Activated T-helper 17 cell treated with anti-CD3 and anti-CD28 coated beads, Interleukin-2, amount 50 U/mL, for 72 hours (primary cell): ENCODE measurements at regions not wholly inside any gene's neighbourhood (a gene's known extent, or its start where the extent isn't known, plus 50 kb on each side); places are given as distances from the start of the nearest gene placed in this dataset.

Experiments
- ATAC-seq: fragments of 150-1000 bp; cut with Tn5 transposase; replicated peaks from 2 replicates; pipeline ENCODE4 v1.10.0; 2021; ENCODE audit warnings: mild to moderate bottlenecking, moderate library complexity
- H3K27ac Mint-ChIP-seq: one replicate; pipeline ENCODE4 v1.8.0; 2022; ENCODE audit warnings: mixed read lengths
- H3K27me3 Mint-ChIP-seq: one replicate; pipeline ENCODE4 v1.8.0; 2022; ENCODE audit warnings: mixed read lengths
- H3K36me3 Mint-ChIP-seq: one replicate; pipeline ENCODE4 v1.8.0; 2022; ENCODE audit warnings: low read depth, mild to moderate bottlenecking, mixed read lengths
- H3K4me1 Mint-ChIP-seq: one replicate; pipeline ENCODE4 v1.8.0; 2022; ENCODE audit warnings: mixed read lengths
- H3K4me3 Mint-ChIP-seq: one replicate; pipeline ENCODE4 v1.8.0; 2022; ENCODE audit warnings: mild to moderate bottlenecking, mixed read lengths
- H3K9me3 Mint-ChIP-seq: one replicate; pipeline ENCODE4 v1.8.0; 2022; ENCODE audit warnings: mixed read lengths

DNA sequence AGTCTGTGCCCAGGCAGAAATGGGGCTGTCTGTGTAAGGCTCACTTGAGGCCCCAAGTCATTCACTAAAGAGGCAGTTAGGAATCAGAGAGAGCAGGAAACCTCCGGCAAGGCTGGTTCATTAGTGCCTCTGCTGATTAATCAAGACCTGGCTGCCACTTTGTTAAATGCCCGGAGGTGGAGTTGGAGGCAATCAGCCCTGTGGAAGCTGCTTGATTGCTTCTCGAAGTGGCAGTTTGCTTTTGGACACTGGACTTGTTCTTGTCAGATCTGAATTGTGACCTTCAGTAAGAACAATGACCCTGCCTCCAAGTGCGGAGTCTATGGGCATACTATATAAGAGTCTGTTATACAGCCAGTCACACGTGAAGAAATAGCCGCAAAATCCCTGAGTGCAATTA is 183.9 kb upstream of the LINC00305 start:
- Mint-ChIP-seq H3K4me1 (no peaks in the 10 kb centered on the region), H3K36me3 (no peaks in the 10 kb centered on the region), H3K4me3 (no peak overlapping the region), H3K27me3 (no peaks in the 10 kb centered on the region), H3K27ac (no peak overlapping the region), H3K9me3 (peaks cover 17% of the 10 kb centered on the region)
- no peak for ATAC-seq

DNA sequence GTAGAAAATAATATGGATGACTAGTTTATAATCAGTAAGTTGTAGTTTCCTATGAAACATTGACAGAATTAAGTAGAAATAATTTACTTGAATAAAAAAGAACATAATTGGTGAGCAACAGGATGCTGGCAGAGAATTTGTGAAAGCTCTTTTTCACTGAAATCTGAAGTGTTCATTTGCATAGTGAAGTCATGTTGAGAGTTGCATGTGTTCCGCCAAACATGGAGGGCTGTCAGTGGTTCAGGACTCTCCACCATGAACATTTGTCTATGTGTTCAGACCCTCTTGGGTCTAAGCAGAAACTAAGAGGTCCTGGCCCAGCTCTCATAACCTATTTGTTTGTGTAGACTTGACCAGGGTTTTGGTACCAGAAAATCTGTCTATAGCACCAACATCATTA is 182.5 kb upstream of the LINC00305 start:
- Mint-ChIP-seq H3K9me3 (peaks cover 19% of the 10 kb centered on the region), H3K4me1 (no peaks in the 10 kb centered on the region), H3K4me3 (no peak overlapping the region), H3K27ac (no peak overlapping the region), H3K27me3 (no peaks in the 10 kb centered on the region), H3K36me3 (no peaks in the 10 kb centered on the region)
- ATAC-seq = no peak

DNA sequence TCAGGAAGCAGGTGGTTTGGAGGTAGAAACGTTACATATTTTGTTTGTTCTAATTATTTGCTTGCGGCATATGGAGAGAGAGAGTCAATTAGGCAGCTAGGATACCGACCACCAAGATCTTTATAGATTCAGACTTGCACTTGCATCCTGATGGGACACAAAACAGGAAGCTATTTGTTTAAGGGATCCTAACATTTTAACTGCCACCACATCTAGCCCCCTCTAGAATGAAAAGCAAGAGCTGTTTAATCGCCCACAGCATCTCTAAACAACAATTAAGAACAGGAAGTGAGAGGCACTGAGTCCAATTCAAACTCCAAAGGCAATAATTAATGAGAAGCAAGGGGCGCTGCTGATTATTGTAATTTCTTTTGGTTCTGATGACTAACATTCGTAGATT is 182.0 kb upstream of the LINC00305 start:
- H3K27ac Mint-ChIP-seq = no peak overlapping the region
- no peak for ATAC-seq
- H3K4me1 Mint-ChIP-seq = no peaks in the 10 kb centered on the region
- H3K27me3 Mint-ChIP-seq = no peaks in the 10 kb centered on the region
- H3K4me3 Mint-ChIP-seq = no peak overlapping the region
- peaks cover 19% of the 10 kb centered on the region for H3K9me3 Mint-ChIP-seq
- H3K36me3 Mint-ChIP-seq = no peaks in the 10 kb centered on the region

DNA sequence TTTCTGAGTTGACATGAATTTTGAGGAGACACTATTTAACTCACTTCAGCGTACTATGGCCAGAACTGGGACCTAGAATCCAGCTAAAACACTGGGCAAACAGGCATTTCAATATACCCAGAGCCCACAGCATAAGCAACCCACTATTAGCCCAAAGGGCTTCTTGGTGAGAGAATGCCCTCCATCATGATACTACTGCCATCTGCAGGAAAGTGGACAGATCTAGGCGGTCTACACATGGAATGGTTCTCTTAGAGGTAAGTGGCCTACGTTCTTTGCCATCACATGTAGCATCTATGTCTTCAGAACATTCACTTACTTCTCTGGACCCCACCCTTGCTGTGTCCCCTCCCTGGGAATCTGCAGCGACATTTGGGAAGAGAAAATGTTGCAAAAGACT is 181.3 kb upstream of the LINC00305 start:
- Mint-ChIP-seq H3K36me3 (no peaks in the 10 kb centered on the region), H3K27ac (no peak overlapping the region), H3K9me3 (peaks cover 17% of the 10 kb centered on the region), H3K27me3 (no peaks in the 10 kb centered on the region), H3K4me1 (no peaks in the 10 kb centered on the region), H3K4me3 (no peak overlapping the region)
- no peak for ATAC-seq

DNA sequence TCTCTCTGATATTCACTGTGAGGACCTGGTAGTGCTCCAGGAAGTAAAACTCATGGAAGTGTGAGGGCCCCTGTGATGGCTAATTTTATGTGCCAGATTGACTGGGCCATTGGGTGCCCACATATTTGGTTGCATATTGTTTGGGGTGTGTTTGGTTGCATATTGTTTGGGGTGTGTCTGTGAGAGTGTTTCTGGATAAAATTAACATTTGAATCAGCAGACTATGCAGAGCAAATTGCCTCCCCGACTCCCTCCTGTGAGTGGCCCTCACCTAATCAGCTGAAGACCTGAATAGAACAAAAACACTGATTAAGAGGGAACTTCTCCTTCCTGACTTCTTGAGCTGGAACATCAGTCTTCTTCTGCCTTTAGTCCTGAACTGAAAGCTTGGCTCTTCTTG is 173.3 kb upstream of the LINC00305 start:
- Mint-ChIP-seq H3K4me3 (no peak overlapping the region), H3K27ac (no peak overlapping the region), H3K4me1 (no peaks in the 10 kb centered on the region), H3K9me3 (peaks cover 8% of the 10 kb centered on the region), H3K36me3 (no peaks in the 10 kb centered on the region), H3K27me3 (no peaks in the 10 kb centered on the region)
- no peak for ATAC-seq

DNA sequence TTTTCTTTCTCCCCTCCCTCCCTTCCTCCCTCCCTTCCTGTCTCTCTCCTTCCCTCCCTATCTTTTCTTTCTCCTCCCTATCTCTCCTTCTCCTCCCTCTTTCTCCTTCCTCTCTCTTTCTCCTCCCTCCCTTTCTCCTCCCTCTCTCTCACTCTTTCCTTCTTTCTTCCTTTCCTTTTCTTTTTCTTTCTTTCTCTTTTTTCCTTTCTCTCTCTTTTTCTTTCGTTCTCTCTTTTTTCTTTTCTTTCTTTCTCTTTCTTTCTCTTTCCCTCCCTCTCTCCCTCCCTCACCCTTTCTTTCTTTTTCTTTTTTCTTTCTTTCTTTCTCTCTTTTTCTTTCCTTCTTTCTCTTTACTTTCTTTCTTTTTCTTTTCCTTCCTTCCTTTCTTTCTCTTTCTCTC is 169.7 kb upstream of the LINC00305 start:
- Mint-ChIP-seq H3K27me3 (no peaks in the 10 kb centered on the region), H3K4me3 (no peak overlapping the region), H3K27ac (no peak overlapping the region), H3K9me3 (peaks cover 13% of the 10 kb centered on the region), H3K36me3 (no peaks in the 10 kb centered on the region), H3K4me1 (no peaks in the 10 kb centered on the region)
- no peak for ATAC-seq

DNA sequence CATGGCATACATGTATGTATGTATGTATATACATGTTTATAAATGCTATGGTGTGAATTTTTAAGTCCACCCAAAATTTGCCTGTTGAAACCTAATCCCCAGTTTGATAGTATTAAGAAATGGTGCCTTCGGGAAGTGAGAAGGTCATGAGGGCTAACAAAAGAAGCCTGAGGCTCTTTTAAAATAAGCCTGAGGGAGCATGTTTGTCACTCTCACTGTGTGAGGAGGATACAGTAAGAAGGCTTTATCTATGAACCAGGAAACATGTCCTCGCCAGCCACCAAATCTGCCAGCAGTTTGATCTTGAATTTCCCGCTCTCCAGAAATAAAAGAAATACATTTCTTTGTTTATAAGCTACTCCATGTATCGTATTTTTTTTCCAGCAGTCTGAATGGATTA is 163.0 kb upstream of the LINC00305 start:
- no peaks in the 10 kb centered on the region for H3K27me3 Mint-ChIP-seq
- H3K4me1 Mint-ChIP-seq = no peaks in the 10 kb centered on the region
- no peak overlapping the region for H3K4me3 Mint-ChIP-seq
- H3K9me3 Mint-ChIP-seq = peaks cover 5% of the 10 kb centered on the region
- no peaks in the 10 kb centered on the region for H3K36me3 Mint-ChIP-seq
- H3K27ac Mint-ChIP-seq = no peak overlapping the region
- ATAC-seq = no peak

DNA sequence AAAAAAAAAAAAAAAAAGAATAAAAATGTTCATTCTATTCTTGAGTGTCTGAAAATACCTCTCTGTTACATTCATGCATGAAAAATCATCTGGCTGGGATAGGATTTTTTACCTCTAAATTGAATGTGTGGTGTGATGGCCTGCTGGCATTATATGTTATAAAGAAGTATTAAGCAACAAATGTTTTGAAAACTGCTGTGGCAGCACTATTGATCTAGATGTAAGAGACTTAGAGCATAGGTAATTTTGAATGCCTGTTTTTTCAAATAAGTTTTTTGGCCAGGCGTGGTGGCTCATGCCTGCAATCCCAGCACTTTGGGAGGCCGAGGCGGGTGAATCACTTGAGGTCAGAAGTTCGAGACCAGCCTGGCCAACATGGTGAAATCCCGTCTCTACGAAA is 147.0 kb upstream of the LINC00305 start:
- H3K27me3 Mint-ChIP-seq = no peaks in the 10 kb centered on the region

DNA sequence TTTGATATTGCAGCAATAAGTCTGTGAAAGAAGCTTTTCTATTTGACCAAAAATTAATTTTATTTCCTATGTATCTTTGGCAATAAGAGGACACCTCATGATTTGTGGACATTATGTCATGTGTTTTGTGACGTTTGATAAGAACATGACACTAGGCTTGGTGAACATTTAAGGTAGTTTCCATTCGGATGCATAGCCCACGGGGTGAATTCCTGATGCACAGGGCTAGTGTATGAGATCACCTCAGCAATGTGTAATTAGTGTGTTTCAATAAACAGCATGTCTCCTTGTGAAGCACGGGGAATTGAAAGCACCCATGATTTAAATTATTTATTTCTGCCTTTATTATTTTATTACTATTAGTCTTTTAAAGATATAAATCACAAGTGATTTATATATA is 146.1 kb upstream of the LINC00305 start:
- no peaks in the 10 kb centered on the region for H3K36me3 Mint-ChIP-seq
- H3K4me1 Mint-ChIP-seq = no peaks in the 10 kb centered on the region
- no peak overlapping the region for H3K4me3 Mint-ChIP-seq
- H3K27ac Mint-ChIP-seq = no peak overlapping the region
- no peaks in the 10 kb centered on the region for H3K27me3 Mint-ChIP-seq
- no peak for ATAC-seq
- H3K9me3 Mint-ChIP-seq = no peaks in the 10 kb centered on the region

More for the DNA sequence above, 147.0 kb upstream of the LINC00305 start:
- Mint-ChIP-seq H3K9me3 (peaks cover 3% of the 10 kb centered on the region), H3K27ac (no peak overlapping the region), H3K4me3 (no peak overlapping the region), H3K36me3 (no peaks in the 10 kb centered on the region), H3K4me1 (no peaks in the 10 kb centered on the region)
- ATAC-seq = no peak

DNA sequence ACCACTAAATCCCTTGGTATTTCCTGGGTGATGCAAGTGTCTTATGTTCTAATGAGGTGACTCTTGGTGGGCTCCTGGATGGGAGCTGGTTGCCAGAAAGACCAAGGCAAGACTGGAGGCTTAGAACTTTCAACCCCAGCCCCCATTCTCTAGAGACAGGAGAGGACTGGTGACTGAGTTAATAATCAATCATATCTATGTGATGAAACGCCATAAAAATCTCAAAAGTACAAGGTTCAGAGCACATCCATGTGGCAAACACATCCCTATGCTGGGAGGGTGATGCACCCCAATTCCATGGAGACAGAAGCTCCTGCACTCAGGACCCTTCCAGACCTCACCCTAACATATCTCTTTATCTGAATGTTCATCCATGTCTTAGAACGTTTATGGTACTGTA is 139.5 kb upstream of the LINC00305 start:
- no peaks in the 10 kb centered on the region for H3K9me3 Mint-ChIP-seq
- no peaks in the 10 kb centered on the region for H3K4me1 Mint-ChIP-seq
- no peaks in the 10 kb centered on the region for H3K36me3 Mint-ChIP-seq
- ATAC-seq = no peak
- no peak overlapping the region for H3K4me3 Mint-ChIP-seq
- no peaks in the 10 kb centered on the region for H3K27me3 Mint-ChIP-seq
- no peak overlapping the region for H3K27ac Mint-ChIP-seq

DNA sequence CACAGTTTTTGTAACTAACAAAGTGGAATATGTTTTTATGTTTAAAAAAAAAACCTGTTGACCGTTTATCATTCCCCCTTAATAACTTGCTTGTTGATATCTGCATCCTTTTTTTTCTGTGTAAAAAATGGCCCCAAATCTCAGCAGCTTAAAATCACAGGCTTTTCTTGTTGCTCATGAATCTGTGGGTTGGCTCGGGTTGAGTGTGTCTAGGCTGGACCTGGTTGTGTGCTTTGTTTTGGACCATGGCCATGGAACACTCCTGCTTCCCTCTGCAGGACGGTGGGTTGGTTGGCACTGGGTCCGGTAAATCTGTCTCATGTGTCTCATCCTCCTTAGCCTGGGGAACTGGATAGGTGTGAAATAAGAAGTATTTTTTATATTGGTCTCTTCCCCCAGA is 139.0 kb upstream of the LINC00305 start:
- Mint-ChIP-seq H3K27ac (no peak overlapping the region), H3K27me3 (no peaks in the 10 kb centered on the region), H3K9me3 (no peaks in the 10 kb centered on the region), H3K4me1 (no peaks in the 10 kb centered on the region), H3K36me3 (no peaks in the 10 kb centered on the region), H3K4me3 (no peak overlapping the region)
- no peak for ATAC-seq

DNA sequence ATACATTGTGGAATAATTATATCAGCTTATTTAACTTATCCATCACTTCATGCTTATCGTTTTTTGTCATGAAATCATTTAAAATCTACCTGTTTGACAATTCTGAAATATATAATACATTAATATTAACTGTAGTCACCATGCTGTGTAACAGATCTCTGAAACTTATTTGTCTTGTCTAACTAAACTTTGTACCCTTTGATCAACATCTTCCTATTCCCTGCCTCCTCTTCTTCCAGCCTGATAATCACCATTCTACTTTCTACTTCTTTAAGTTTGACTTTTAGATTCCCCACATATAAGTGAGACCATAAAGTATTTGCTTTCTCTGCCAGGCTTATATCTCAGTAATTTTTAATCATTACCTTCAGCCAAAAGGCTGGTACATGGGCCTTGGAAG is 134.2 kb upstream of the LINC00305 start:
- no peaks in the 10 kb centered on the region for H3K36me3 Mint-ChIP-seq
- H3K4me3 Mint-ChIP-seq = no peak overlapping the region
- H3K27me3 Mint-ChIP-seq = no peaks in the 10 kb centered on the region
- no peak for ATAC-seq
- no peaks in the 10 kb centered on the region for H3K9me3 Mint-ChIP-seq
- H3K4me1 Mint-ChIP-seq = no peaks in the 10 kb centered on the region
- no peak overlapping the region for H3K27ac Mint-ChIP-seq

DNA sequence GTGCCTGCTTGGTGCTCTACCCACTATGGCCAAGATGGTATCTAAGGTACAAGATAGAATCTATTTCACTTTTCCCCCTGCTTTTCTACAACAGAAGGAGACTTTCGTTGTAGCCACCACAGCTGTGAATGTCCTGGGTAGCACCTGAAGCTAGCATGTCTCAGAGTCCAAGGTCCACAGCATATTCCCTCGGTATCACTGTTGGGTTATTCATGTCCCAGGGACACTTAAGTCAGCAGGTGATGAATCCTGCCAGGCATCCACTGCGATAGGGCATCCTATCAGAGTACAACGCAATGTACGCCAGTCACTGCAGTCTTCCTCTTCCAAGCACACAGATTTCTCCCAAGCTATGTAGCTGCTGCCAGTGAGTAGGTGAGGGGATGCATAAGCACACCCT is 129.1 kb upstream of the LINC00305 start:
- Mint-ChIP-seq H3K27ac (no peak overlapping the region), H3K36me3 (no peaks in the 10 kb centered on the region), H3K4me1 (no peaks in the 10 kb centered on the region), H3K27me3 (no peaks in the 10 kb centered on the region), H3K9me3 (no peaks in the 10 kb centered on the region), H3K4me3 (no peak overlapping the region)
- no peak for ATAC-seq

DNA sequence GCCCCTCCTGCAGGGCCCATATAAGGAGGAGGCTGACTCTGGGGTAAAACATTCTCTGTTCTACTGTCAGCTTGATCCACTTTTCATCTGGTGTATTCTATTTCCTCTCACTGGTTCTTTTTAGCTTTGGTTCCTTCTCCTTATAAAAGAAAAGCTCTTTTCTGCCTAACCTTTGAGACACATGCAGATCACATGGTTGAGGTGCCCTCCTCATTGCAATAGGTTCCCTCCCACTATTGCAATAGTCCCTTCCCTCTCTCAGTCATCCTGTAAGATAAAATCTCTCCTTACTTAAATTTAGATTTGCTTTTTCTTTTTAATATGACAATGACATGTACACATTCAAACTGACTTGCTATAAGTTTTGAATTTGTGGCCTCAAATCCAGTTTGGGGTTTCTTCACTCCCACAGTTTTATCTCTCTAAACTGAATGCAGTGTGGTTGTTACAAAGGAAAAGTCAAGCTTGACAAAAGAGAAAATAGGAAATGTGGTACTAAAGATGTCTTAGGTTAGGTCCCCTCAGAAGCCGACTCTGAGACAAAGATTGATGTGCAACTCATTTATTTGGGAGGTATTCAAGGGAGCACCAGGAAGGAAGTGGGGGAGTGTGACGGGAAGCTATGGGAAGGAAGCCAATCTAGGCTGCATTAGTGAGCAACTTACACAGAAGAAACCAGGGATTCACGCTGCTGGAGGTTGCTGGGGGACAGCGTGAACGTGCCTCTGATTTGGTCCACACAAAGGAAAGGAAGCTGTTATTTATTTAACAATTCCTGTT is 127.6 kb upstream of the LINC00305 start:
- Mint-ChIP-seq H3K4me3 (no peak overlapping the region), H3K4me1 (no peaks in the 10 kb centered on the region), H3K9me3 (no peaks in the 10 kb centered on the region), H3K27ac (no peak overlapping the region), H3K27me3 (no peaks in the 10 kb centered on the region), H3K36me3 (no peaks in the 10 kb centered on the region)
- ATAC-seq = no peak

DNA sequence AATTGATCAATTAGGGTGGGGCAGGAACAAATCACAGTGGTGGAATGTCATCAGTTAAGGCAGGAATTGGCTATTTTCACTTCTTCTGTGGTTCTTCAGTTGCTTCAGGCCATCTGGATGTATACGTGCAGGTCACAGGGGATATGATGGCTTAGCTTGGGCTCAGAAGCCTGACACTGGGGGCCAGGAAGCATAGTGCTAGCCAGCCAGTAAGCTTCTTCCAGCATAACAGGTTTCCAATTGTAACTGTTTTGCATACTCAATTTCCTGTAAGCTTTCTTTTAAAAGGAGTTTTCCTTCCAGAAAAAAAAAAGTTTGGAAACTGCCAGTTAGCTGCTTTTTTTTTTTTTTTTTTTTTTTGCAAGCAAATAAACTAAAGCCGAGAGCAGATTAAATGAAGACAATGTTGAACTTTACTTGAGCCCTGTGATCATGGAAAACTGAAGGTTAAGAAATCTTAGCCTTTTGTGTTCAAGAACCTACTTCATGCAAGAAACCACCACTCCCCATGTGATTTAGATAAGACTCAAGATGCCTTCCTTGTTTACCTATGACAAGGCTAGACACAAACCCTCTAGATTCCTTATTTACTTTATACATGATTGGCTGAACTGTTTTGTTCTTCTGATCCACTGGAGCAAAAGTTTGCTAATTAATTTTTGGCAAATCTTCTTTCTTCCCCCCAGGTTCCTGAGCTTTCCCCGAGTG is 126.9 kb upstream of the LINC00305 start:
- H3K27ac Mint-ChIP-seq = no peak overlapping the region
- no peaks in the 10 kb centered on the region for H3K4me1 Mint-ChIP-seq
- H3K9me3 Mint-ChIP-seq = no peaks in the 10 kb centered on the region
- H3K4me3 Mint-ChIP-seq = no peak overlapping the region
- no peaks in the 10 kb centered on the region for H3K27me3 Mint-ChIP-seq
- H3K36me3 Mint-ChIP-seq = no peaks in the 10 kb centered on the region
- no peak for ATAC-seq
